NAMALWA (cell line): ENCODE measurements at regions not wholly inside any gene's neighbourhood (a gene's known extent, or its start where the extent isn't known, plus 50 kb on each side); places are given as distances from the start of the nearest gene placed in this dataset.

Source experiments
- DNase-seq: peaks from one replicate; pipeline ENCODE4 v3.0.0-alpha.2; 2015; ENCODE audit warnings: low spot score

- peak; percentile 53 for DNase-seq
These were observed 1226.1 kb downstream of the GRIK2 start for GRCh38 chr6:102619585-102619984.

DNA sequence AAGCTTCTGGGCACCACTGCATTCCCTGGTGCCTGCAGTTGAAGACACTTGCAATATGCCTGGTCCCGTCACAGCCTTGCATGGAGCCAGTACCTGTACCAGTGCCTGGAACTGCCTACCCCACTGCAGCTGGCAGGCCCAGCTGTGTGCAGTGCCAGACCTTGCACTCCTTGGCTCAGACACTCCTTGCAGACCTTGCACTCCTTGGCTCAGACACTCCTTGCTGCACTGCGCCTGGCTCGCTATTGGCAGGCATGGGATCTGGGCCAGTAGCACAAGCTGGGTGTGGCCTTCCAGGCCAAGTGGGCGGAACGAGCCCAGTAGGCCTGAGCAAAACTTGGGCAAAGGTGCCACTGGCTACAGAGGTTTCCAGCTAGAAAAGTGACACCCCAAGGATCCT, 1189.1 kb downstream of the GRIK2 start:
- DNase-seq: no peak

DNA sequence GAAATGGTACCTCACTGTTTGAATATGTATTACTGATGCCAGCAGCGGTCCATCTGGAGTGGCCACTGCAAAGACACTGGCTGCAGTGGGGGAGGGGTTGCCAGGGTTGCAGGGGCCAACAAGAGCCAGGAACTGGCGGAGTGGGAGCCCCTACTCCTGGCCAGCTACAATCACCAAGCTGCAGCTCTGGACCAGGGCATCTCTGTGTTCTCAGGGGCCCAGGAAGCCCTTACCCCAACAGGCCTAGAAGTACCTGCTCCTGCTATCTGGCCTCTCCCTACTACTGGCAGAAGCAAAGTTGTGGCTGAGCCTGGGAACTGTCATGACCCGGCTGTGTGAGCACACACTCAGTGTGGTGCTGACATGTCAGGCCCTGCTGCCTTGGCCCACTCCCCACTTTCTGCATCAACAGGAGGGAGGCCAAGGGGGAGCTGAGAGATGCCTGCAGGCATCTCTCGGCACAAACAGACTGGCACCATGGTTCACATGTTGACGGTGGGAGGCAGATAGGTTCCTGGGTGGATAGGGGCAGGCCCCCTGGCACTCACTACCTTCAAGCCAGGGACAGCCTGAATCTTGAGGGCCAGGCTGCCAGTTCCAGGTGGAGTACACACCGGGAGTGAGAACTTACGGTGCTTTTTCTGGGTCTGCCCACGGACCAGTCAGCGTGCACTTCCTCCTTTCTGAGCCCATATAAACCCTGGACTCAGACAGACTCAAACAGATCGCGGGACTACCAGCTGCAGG, 1188.0 kb downstream of the GRIK2 start:
- no peak for DNase-seq

DNA sequence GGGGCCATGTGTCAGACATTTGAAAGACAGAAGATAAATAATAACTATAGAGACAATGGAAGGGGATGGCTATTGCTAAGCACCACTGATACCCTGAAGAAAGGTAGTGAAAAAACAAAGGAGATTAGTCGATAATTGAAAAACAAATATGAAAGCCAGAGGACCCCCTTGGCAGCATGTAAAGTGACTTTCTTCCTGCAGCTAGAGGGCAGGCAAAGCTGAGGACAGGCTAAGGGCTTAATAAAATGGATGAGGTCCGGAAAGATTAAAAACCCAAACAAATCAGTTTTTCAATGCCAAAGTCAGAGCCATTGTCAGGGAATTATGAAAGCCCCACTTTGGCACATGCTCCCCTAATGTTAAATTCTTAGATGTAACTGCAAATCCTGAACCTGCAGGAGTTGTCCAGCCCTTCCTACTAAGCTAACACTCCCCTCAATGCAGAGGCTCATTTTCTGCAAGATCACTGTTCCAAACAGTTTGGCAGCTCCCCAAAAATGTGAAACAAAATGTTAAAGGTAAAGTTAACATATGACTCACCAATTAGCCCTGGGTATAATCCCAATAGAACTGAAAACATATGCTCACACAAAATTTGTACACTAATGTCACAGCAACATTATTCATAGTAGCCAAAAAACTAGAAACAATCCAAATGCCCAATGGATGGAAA, 1177.9 kb downstream of the GRIK2 start:
- DNase-seq: no peak

DNA sequence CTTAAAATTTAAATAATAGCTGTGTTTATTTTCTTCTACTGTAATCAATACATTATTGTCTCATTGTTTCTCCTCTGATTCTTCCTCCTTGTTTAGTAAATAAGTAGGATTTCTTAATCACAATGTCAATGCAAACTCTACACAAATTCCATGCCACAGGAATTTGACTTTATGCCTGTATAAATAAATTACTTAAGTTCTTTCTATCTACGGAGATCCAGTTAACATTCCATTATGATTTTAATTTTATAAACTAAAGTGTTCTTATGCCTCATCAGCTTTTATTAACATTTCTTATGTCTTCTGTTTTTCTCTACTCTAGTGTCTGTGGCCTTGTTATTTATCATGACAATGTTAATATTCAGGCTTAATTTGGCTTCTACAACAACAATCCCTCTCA, 1169.2 kb downstream of the GRIK2 start:
- DNase-seq: no peak

GRCh38 chr6:102553214-102553613, 1159.7 kb downstream of the GRIK2 start:
- DNase-seq: peak; percentile 60

- DNase-seq: no peak
These were observed 1155.8 kb downstream of the GRIK2 start for GRCh38 chr6:102549221-102549874.

DNA sequence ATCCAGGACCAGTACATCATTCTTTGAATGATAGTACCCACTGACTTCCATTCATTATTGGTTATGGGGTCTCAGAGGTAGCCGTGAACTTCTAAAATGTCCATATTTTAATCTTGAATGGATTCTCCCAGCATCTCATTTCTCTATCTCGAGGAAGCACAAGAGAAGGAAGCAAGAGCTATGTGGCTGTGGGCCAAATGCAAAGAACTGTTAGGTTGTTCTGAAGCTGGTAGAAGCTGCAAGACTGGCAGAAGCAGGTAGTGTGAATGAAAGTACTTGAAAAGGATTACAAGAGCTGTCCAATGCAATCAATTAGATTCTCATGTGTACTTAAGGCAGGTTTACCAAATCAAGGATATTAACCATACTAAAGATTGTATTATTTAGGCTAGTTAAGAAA, 1131.8 kb downstream of the GRIK2 start:
- no peak for DNase-seq

DNA sequence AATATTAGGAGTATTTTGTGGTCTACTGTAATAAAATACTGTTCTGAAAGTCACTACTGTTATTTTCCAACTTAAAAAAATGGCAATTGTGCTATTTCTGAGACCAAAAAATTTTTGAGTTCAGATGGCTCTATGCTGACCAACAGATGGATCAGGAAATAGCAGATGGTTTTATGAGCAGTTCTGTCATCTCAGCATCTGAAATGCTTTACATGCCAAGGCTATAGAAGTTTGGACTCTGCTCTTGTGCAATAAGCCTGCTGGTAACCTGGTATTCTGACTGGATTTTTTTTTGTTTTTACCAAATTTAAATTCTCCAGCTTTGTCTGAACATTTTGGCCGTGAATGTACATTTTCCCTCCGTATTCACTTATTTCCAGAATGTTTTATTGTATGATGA, 1127.5 kb downstream of the GRIK2 start:
- no peak for DNase-seq

GRCh38 chr6:102517506-102517905, 1124.0 kb downstream of the GRIK2 start:
- no peak for DNase-seq

DNA sequence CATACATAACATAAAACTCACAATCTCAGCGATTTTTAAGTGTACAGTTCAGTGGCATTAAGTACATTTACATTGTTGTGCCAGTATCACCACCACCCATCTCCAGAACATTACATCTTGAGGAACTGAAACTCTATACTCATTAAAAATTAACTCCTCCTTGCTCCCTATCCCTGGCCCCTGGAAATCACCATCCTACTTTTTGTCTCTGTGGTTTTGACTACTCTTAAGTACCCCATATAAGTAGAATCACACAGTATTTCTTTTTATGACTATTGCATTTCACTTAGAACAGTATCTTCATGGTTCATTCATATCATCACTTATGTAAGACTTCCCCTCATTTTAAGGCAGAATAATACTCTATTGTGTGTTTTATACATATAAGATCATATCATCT, 1108.1 kb downstream of the GRIK2 start:
- no peak for DNase-seq

DNA sequence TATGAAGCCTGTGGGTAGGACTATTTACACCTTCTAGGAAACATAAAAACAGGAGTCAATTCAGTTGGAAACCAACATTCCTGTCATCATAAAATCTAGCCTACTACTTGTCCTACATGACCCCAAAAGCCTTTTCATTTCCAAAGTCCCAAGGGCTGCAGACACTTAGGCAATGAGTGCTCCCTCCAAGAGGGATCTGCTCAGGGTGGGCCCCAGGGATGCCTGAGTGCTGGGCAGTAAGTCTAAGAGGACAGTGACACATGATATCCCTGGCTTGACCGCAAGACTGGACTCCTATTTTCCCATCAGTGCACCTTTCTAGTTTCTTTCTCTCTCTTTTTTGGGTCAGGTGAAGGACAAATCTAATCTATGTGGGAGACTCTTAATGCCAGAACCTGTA, 1101.3 kb downstream of the GRIK2 start:
- DNase-seq: no peak

GRCh38 chr6:102493485-102493884, 1100.0 kb downstream of the GRIK2 start:
- no peak for DNase-seq

DNA sequence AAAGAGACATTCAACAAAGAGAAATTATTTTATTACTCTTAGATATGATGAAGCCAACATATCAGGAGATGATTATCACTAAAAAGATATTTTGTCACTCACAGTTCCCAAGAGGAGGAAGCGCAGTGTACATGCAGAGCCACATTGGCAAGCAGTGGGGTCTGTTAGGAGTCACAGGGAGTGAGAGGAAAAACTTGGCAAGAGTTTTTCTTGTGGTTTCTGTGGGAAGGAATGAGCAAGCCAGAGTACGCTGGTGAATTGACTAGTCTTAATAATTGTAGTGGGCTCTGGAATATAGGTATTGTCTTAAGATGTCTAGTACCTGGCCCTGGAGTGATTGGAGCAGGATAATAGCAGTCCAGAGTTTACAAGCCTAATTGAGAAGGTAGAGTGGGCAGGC, 1095.2 kb downstream of the GRIK2 start:
- no peak for DNase-seq

DNA sequence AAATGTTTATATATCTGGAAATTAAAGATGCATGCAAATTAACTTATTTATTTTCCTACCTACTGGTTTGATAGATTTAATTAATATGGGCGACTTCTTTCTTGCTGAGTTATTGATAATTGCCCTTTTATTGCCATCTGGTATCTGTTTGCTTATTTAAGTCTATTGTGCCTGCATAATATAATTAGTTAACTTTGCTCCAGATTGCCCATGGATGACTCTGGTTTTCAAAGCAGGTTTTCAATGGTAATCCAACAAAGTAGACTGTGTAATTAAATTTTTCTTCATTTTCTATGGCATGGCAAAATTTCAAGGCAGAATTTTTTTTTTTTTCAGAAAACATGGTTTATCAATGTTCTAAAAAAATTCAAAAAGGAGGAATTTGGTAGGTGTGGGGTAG, 1092.0 kb downstream of the GRIK2 start:
- DNase-seq: no peak

DNA sequence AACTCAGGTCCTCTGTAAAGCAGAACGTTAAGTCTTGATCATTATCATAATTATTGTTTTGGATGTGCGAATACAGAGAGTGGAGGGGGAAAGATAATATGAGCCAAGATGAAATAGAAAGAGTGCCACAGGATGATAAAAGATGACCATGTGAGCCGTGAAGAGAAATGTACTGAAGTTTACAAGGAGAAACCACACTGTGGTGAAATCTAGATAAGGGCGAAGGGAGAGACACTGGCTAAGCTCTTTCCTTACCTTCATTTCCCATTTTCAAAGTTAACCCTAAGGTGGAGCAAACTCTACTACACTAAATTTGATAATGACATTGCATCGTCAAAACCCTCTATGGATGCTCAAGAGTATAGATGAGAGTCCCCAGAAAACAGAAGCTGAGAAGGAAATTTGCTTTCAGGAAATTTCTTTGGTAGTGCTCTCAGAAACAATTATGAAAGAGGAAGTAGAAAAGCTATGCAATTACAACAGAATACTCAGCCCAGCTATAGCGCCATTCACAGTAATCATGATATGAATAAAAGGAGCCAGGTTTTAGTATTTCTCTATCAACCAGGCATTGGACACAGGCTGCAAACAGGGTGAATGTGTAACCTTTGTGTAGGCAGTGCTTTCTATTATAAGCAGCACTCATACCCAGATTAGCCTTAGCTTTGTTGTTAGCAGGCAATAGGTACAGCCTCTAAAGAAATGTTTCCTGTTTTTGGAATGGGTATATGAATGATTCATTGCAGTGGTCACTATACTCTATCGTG, 1080.7 kb downstream of the GRIK2 start:
- peak; percentile 12 for DNase-seq

- no peak for DNase-seq
These were observed 1065.5 kb downstream of the GRIK2 start for GRCh38 chr6:102458990-102459389.

GRCh38 chr6:102438171-102438570, 1044.7 kb downstream of the GRIK2 start:
- DNase-seq: no peak

DNA sequence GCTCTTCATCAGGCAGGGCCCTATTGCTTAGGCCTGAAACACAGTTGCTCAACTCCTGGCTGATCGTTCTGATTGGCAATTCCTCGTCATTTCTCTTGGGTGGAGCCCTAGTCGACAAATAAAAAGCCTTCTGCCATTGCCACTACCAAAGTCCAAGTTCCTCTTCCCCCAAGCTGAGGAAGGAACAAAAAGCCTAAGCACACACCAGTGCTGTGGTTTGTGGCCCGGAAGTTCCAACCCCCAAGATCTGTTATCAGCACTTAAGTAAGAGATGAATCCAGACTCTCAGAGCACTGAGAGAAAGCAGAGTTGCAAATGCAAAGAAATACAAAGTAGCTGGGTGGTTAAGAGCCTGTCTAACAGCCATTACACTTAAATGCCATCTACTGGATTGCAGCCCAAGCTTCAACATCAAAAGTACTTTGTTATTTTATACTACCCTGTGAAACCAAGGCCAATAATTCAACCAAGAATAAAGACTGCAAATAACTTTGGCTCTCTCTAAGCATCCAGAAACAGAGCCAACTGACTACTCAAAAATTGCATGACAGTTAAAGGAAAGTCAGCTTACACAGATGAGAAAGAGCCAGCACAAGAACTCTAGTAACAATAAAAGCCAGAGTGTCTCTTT, 1024.0 kb downstream of the GRIK2 start:
- DNase-seq: peak; percentile 4

DNA sequence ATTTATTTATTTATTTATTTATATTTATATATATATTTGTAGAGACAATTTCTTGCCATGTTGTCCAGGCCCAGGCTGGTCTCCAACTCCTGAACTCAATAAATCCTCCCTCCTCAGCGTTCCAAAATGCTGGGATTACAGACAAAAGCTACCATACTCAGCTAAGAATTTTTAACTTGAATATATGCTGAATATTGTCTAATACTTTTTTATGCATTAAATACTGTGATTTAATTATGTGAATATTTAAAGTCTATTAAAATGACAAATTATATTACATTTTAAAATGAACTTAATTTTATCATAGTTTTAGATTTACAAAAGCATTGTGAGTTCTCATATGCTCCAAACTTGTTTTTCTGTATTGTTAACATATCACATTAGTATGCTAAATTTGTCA, 1022.4 kb downstream of the GRIK2 start:
- no peak for DNase-seq

- no peak for DNase-seq
These were observed 1018.3 kb downstream of the GRIK2 start for GRCh38 chr6:102411796-102412195.
